GM12865 (cell line): ENCODE measurements at regions not wholly inside any gene's neighbourhood (a gene's known extent, or its start where the extent isn't known, plus 50 kb on each side); places are given as distances from the start of the nearest gene placed in this dataset.
"Not testable (repeated sequence)": the region's sequence is repeated elsewhere in the genome, so short reads cannot be mapped to it uniquely, and the experiment has no call there.

Experiments used
- DNase-seq: peaks from one replicate; pipeline ENCODE4 v3.0.0; 2010; ENCODE audit warnings: low read depth
- H3K4me3 ChIP-seq: 2 replicates; pipeline ENCODE4 v1.5.1; 2011; ENCODE audit warnings: mild to moderate bottlenecking, low read depth, low read length, control low read depth
- CTCF ChIP-seq: IDR thresholded peaks from 2 replicates; pipeline ENCODE4 v1.5.1; 2011; ENCODE audit warnings: low read length, control low read depth, low read depth, inconsistent platforms; ENCODE audit not compliant: insufficient read depth; ENCODE audit errors: missing control alignments

GRCh38 chr1:80349218-80349617 lies 1342.7 kb upstream of the ADGRL4 start:
- no peak for DNase-seq
- TF ChIP-seq CTCF: no peak
- no peak overlapping the region for H3K4me3 ChIP-seq

DNA sequence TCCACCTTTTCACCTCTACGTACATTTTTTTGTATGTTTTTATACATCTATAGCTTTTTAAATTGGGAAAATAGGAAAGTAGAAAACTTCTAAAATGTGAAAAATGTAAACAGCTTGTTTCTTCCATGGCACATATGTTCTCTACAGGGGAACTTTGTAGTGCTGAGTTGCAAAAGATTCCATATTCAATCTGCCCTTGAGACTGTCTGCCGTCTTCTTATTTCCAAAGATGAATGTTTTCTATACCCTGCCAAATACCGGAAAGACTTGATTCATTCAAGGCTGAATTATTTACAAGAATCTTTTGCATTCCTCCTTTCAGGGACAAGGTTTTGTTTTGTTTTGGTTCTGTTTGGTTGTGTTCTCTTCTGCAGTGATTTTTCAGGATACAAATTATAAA lies 1334.5 kb upstream of the ADGRL4 start:
- H3K4me3 ChIP-seq: no peak overlapping the region
- TF ChIP-seq CTCF: no peak

DNA sequence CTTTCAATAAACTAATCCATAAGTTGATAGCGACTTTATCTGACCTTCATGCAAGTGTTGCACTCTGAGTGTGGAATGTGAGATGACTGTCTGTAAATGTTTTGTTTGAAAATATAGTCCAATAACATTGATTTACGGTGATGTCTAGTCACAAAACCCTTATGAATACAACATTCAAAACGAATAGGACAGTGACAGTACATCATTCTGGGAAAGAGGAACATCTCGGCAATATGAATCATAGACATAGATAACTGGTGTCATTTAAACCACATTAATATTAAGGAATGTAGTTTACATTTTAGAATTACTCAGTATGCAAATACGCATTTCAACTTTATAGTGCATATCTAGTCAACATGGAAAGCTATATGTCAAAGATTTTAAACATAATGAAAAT lies 1311.6 kb upstream of the ADGRL4 start:
- no peak for DNase-seq
- no peak overlapping the region for H3K4me3 ChIP-seq
- no peak for TF ChIP-seq CTCF

More for the DNA sequence above, 1334.5 kb upstream of the ADGRL4 start:
- DNase-seq: no peak

DNA sequence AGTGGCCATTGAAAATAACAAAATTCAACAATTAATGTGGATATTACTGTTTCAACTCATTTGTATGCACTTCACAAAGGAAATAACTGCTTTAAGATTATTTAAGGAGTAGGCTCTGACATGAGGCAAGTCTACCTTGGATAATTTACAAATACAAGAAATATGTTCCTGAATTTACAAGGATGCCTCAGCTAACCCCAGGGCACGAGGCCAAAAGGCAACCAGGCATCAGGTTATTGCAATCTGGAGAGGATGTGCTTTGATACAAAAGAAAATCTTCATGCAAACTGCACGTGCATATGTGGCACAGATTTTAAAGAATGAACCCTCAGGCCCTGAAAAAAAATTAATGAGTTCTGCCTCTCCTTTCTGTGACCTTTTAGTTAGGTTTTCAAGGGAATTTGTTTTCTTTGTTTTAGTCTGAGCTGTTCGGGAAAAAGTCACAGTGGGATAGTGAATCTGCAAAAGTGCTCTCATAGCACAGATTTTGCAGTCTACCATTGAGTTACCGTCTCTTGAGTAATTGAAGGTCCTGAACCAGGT lies 1304.2 kb upstream of the ADGRL4 start:
- no peak for DNase-seq
- no peak overlapping the region for H3K4me3 ChIP-seq
- TF ChIP-seq CTCF: no peak

DNA sequence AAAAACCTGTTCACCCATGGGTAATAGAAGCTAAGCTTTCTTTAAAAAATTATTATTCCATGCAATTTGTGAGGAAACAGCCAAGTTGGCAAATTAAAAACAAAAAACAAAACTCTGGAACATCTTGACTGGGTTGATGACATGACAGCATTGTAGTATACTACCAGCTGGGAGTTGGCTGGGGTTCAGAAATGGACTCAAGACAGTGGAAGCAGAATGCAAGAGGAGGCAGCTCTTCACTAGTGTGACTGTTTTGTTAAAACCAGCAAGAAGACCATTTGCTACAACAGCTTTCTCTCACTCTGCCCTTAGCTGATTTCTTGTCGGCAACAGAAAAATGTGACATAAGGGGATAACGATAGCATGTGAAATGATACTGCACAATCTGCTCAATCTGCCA lies 1298.9 kb upstream of the ADGRL4 start:
- no peak for TF ChIP-seq CTCF
- no peak overlapping the region for H3K4me3 ChIP-seq
- DNase-seq: no peak

DNA sequence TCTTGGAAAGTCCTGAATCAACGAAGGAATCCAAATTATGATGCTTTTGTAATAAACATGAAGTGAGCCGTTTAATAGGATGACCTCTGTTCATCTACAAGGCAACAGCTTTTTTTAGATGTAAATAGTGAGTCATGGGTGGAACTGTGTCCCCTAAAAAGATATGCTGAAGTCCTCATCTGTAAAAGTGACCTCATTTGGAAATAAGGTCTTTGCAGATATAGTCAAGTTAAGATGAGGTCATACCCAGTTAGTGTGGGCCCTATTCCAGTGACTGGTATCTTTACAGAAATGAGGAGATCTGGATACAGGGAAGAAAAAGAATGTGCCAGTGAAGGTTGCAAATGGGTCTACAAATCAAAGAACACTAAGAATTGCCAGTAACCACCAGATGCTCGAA lies 1287.3 kb upstream of the ADGRL4 start:
- TF ChIP-seq CTCF: no peak
- no peak for DNase-seq
- no peak overlapping the region for H3K4me3 ChIP-seq

DNA sequence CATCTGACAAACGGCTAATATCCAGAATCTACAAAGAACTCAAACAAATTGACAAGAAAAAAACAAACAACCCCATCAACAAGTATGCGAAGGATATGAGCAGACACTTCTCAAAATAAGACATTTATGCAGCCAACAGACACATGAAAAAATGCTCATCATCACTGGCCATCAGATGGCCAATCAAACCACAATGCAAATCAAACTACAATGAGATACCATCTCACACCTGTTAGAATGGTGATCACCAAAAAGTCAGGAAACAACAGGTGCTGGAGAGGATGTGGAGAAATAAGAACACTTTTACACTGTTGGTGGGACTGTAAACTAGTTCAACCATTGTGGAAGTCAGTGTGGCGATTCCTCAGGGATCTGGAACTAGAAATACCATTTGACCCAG lies 1282.2 kb upstream of the ADGRL4 start:
- not testable (repeated sequence) for H3K4me3 ChIP-seq, DNase-seq

DNA sequence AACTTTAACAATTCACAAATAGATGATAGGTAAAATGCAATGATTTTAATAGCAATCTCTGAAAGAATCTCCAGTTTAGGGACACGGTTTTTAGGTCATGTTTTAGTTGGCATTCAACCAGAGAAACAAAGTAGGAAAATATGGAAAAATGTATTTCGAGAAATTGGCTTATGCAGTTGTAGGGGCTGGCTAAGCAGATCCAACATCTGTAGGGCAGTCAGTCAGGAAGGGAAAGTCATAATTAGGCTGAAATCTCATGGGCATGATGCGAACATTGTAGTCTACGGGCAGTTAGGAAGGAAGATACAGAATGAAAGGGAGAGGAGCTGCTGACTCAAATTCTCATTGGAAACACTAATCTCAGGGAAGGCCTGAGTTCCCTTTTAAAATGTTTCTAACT lies 1276.0 kb upstream of the ADGRL4 start:
- TF ChIP-seq CTCF: no peak
- H3K4me3 ChIP-seq: no peak overlapping the region
- DNase-seq: no peak
